MM.1S (cell line): ENCODE measurements at regions not wholly inside any gene's neighbourhood (a gene's known extent, or its start where the extent isn't known, plus 50 kb on each side); places are given as distances from the start of the nearest gene placed in this dataset.

Experiments used
- EZH2 ChIP-seq: fragments of 300-600 bp; sonication (generic); optimal IDR thresholded peaks from 2 replicates; pipeline ENCODE3; 2017; ENCODE audit warnings: low read depth, mild to moderate bottlenecking, antibody characterized with exemption, low read length, mixed read lengths
- TF ChIP-seq, protein P1 (sequence below): fragments of 300-600 bp; sonication (generic); IDR thresholded peaks from 2 replicates; pipeline ENCODE4 v1.5.1; 2016; ENCODE audit warnings: antibody characterized with exemption, low read length, mixed read lengths

DNA sequence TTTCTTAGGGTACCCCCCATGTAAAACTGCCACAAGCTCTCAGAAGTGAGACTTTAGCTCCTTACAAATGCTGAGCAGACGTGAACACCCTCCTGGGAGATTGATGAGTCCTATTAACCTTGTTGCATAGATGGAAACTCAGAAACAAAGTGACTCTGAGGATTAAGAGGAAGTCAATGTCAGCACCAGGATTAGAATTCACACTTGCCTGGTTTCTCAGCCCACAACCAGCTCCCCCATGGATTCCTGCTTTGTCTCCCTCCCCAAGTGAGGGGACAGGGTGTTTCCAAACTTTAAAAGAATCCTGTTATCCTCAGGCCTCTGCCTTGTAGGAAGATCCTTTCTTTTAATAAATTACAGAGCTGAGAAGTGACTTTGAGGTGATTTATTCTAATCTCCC lies 324.4 kb downstream of the NDFIP2 start:
- TF ChIP-seq, protein P1, sequence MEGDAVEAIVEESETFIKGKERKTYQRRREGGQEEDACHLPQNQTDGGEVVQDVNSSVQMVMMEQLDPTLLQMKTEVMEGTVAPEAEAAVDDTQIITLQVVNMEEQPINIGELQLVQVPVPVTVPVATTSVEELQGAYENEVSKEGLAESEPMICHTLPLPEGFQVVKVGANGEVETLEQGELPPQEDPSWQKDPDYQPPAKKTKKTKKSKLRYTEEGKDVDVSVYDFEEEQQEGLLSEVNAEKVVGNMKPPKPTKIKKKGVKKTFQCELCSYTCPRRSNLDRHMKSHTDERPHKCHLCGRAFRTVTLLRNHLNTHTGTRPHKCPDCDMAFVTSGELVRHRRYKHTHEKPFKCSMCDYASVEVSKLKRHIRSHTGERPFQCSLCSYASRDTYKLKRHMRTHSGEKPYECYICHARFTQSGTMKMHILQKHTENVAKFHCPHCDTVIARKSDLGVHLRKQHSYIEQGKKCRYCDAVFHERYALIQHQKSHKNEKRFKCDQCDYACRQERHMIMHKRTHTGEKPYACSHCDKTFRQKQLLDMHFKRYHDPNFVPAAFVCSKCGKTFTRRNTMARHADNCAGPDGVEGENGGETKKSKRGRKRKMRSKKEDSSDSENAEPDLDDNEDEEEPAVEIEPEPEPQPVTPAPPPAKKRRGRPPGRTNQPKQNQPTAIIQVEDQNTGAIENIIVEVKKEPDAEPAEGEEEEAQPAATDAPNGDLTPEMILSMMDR, result no peak
- TF ChIP-seq EZH2, result no peak
